Loucy (cell line): ENCODE measurements at regions not wholly inside any gene's neighbourhood (a gene's known extent, or its start where the extent isn't known, plus 50 kb on each side); places are given as distances from the start of the nearest gene placed in this dataset.

ENCODE experiments used
- EZH2phosphoT487 ChIP-seq: fragments of 200-600 bp; IDR thresholded peaks from 2 replicates; pipeline ENCODE4 v1.6.1; 2018; ENCODE audit warnings: antibody characterized with exemption, mild to moderate bottlenecking, moderate library complexity, borderline replicate concordance
- TF ChIP-seq, protein P1 (sequence below): fragments of 200-600 bp; sonication (generic); conservative IDR thresholded peaks from 2 replicates; pipeline ENCODE4 v1.5.1; 2014; ENCODE audit warnings: mild to moderate bottlenecking, antibody characterized with exemption, low read length

DNA sequence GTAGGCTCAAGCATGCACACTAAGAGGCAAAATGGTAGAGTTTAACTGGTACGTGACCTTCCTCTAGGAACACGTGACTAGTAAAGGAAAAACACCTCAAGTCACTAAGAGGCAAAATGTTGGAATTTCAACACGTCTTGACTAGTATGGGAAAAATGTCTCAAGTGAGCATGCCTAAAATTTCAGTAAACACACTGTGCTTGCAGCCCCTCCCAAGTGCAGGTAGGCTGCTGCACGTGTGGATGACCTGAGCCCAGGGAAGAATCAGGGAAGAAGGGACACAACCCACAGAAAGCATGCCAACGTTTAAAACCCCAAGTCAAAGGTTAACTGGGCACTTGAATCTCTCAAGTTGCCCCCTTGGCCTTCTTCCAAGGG, 162.2 kb downstream of the TENT5A start:
- TF ChIP-seq, protein P1, sequence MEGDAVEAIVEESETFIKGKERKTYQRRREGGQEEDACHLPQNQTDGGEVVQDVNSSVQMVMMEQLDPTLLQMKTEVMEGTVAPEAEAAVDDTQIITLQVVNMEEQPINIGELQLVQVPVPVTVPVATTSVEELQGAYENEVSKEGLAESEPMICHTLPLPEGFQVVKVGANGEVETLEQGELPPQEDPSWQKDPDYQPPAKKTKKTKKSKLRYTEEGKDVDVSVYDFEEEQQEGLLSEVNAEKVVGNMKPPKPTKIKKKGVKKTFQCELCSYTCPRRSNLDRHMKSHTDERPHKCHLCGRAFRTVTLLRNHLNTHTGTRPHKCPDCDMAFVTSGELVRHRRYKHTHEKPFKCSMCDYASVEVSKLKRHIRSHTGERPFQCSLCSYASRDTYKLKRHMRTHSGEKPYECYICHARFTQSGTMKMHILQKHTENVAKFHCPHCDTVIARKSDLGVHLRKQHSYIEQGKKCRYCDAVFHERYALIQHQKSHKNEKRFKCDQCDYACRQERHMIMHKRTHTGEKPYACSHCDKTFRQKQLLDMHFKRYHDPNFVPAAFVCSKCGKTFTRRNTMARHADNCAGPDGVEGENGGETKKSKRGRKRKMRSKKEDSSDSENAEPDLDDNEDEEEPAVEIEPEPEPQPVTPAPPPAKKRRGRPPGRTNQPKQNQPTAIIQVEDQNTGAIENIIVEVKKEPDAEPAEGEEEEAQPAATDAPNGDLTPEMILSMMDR = no peak
- TF ChIP-seq EZH2phosphoT487 = no peak
